COR-L47 (cell line): ENCODE measurements at regions not wholly inside any gene's neighbourhood (a gene's known extent, or its start where the extent isn't known, plus 50 kb on each side); places are given as distances from the start of the nearest gene placed in this dataset.
"Not testable (repeated sequence)": the region's sequence is repeated elsewhere in the genome, so short reads cannot be mapped to it uniquely, and the experiment has no call there.

Source experiments
- DNase-seq: peaks from one replicate; lab custom pipeline; 2025; lab: John Stamatoyannopoulos, UW

DNA sequence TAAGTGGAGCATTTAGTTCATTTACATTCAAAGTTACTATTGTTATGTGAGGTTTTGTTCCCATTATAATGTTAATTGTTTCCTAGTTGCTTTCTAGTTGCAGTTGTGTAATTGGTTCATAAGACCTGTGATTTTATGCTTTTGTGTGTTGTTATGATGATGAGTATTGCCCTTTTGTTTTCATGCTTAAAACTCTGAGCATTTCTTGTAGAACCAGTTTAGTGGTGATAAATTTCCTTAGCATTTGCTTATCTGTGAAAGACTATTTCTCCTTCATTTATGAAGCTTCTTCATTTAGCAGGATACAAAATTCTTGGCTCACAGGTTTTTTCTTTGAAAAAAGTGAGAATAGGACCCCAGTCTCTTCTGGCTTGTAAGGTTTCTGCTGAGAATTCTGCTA lies 274.8 kb upstream of the SPAG17 start:
- DNase-seq, result no peak

DNA sequence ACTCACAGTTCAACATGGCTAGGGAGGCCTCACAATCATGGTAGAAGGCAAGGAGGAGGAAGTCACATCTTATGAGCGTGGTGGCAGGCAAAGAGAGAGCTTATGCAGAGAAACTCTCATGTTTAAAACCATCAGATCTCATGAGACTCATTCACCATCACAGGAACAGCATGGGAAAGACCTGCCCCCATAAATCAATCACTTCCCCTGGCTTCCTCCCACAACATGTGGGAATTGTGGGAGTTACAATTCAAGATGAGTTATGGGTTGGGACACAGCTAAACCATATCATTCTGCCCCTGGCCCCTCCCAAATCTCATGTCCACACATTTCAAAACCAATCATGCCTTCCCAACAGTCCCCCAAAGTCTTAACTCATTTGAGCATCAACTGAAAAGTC lies 268.8 kb upstream of the SPAG17 start:
- DNase-seq, result not testable (repeated sequence)

DNA sequence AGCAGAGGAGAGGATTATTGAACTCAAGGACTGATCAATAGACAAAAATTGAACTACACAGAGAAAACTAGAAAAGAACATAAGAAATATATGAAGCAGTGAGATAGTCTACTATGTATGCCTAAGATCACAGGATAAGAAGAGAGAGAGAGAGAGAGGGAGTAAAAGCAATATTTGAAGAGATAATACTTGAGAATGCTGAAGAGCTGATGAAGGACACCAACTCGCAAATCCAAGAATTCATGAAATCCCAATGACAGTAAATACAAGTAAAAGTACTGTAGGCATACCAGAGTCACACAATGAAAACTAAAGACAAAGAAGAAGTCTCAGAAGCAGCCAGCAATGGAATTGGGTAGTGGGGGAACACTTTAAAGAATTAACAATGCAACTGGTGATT lies 260.1 kb upstream of the SPAG17 start:
- no peak for DNase-seq

DNA sequence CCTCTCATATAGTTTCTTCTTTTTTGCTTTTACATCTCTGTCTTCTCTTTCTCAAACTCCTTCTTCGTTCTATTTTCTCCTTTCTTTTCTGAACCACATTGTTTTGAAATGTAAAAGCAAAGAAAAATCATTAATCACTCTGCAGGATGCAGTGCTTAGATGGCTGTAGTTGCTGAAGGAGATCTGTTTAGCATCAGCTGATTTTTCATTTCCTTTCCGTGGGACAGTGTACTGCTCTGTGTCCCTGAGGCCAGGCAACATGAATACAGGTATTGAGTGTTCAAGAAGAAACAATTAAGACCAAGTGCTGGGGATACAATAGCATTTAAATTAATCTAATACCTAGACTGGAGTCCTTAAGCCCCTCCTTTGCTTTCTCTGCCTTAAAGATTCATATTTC lies 257.2 kb upstream of the SPAG17 start:
- no peak for DNase-seq

DNA sequence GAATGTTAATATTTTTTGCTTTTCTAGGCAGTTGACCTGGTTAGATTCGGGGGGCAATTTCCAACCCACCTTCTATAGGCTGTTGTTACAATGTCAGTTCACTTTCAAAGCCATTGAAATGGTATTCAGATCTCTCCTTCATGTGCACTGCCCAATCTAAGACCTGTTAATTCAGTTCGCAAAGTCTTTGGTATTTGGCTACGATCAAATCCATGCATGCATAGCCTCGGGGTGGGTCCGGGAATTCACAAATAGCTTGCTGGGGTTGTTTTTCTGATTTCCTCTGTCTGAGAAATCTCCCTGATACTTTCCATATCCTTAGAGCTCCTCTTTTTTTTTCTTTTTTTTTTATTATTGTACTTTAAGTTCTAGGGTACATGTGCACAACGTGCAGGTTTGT lies 252.6 kb upstream of the SPAG17 start:
- no peak for DNase-seq

DNA sequence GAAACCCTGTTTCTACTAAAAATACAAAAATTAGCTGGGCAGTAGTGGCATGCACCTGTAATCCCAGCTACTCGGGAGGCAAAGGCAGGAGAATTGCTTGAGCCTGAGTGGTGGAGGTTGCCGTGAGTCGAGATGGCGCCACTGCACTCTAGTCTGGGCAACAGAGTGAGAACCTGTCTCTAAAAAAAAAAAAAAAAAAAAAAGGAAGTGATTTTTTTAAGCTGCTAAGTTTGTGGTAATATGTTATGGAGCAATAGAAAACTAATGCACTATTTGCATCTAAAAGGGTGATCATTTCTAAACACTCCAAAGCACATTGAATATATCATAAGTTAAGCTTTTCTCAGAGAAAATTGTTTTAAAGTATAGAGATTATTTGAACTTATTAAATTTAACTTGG lies 244.8 kb upstream of the SPAG17 start:
- no peak for DNase-seq

DNA sequence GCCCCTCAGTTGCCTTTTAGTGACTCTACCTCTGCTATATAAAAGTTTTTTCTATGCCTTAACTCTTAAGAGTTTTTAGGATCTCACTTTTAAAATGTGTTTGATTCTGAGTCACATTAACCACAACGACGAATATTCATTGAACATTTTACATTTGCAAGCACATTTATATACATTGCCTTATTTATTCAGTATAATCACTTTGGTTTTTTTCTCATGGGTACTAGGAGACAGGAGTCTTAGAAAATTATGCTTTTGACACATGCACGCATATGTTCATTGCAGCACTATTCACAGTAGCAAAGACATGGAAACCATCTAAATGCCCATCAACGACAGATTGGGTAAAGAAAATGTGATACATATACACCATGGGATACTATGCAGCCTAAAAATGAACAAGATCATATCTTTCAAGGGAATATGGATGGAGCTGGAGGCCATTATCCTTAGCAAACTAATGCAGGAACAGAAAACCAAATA lies 236.9 kb upstream of the SPAG17 start:
- no peak for DNase-seq

DNA sequence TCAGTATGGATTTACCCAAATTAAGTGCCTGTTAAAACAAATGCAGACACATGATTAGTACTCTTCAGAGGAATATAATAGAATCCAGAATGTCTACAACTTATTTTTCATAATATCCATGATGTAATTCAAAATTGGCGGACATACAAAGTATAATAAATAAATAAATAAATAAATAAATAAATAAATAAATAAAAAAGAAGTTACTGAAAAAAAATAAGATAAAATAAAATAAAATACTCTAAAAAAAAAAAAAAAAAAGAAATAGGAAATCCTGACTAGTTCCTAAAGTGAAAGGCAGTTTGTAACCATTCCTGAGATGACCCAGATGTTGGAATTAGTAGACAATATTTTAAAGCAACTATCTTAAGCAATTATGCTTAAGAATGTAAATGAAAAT lies 219.0 kb upstream of the SPAG17 start:
- DNase-seq, result no peak

DNA sequence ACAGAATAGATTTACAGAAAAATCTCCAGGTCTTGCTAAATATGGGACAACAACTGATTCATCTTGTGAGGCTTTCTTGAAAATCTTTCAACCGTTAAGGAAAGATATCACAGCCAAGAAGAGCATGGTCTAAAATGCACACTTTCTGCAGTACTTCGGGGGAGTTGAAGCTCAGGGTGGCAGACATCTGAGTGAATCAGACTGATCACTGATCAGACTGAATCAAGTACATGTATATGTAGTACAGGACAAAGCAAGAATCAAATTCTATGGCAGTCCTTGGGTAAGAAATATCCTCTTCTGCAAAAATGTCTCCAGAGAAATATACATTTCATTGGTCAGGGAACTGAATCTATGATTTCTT lies 212.4 kb upstream of the SPAG17 start:
- no peak for DNase-seq

DNA sequence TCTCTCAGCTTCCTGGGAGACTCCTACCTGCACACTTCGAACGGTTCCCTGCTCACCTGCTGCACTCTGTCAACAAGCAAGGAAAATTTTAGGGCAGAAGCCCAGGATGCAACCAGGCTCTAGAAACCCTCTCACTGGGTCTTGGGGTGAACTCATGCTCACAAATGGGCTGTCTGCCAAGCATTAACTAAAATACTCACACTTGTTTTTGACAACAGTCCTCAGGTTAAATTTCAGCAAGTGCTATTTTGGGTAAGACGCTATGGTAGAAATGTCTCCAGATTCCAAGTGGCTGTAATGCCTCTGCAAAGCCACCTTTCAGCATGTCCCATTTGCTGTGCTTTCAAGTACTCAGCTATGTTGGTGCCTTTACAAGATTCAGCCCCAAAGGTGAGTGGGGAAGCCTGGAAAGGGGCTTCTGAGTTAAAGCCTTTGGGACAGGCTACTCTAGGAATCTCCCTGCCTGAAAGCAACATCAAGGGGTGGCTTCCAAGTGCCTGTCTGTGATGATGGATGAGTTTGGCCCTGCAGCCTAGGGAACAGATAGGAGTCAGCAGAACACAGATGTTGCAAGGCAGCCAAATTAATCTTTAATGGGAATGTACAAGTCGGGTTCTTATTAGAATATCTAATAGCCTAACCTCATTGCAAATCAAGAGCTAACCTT lies 211.9 kb upstream of the SPAG17 start:
- DNase-seq, result no peak

DNA sequence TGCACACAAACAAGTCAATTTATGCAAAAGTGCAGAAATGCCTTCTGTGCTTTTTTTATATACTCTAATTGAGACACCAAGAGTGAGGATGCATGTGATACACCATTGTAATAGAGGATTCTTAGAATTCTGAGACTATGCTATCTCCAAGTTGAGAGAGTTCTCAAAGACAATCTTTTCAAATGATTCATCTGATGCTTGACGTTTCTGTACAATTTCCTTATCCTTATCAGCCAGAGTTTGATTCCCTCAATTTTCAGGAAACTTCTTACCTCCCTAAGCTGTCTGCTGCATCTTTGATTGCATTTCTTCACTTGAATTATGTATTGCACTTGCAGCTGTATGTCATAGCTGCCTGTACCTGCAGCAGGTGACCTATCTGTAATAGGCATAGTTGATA lies 211.3 kb upstream of the SPAG17 start:
- no peak for DNase-seq

DNA sequence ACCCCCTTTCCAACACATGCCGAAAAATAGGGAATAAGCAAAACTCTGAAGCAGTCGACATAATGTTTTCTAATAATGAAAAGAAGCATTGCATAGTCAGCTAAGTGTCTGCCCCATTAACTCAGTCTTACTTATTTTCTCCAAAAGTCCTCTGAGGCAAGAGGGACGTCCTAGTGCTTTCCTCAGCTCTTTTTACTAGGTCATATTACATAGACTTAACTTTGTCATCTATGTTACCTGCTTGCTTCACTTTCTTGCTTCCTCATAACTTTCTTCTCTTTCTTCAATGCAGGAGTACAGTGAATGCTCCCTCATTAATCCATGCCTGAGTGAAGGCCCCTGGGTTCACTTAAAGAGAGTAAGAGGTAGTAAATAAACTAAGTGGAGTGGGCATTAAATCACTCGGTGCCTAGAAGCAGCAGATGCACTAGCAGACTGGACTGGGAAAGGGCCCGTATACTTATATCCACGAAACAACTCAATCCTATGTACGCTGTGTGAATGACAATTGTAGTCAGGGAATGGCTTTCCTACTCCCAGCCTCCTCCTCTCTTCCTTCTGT lies 210.5 kb upstream of the SPAG17 start:
- DNase-seq, result no peak

DNA sequence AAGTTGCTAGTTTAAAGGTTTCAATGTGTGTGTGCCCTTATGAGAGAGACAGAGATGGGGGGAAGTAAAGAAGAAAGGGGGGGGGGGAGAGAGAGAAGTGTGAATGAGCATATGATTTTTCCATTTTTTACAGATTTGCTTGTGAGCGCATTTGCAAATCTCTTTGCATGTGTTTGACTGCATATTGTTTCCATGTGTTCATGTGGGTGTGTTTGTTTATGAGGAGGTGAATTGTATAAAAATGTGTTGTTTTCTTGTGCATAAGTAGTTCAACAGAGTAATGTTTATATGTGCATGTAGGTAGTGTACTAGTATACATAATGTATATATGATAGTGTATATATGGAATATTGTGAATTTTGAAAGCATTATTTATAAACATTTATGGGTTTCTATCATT lies 205.9 kb upstream of the SPAG17 start:
- no peak for DNase-seq

DNA sequence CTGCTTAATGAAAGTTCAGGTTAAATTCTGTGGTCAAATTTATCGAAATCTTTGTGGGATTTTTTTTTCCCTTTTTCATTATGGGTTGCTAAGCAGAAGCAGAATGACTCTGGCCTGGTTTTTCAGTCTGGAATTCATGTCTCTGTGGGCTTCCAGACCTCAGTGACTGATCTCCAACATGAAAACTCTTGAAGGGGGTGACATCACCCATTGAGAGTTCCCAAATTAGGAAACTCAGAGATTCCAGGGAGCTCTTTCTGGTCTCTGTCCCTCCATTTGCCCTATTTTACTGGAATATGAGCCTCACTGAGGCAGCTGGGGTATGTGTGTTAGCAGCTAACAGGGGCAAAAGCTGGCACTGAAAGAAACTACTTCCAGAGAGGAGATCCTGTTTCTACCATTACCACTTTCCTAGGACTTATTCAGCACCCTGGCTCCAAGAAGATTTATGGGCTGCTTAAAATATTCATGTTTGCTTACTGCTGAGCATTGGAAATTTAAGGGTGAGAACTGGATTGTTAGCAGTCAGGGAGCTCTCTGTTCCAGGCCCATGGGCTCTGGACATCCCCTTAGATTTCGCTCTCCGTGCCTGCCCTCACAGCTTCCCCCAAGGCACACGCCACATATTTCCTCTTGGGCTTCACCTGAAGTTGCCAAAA lies 203.4 kb upstream of the SPAG17 start:
- DNase-seq, result no peak

DNA sequence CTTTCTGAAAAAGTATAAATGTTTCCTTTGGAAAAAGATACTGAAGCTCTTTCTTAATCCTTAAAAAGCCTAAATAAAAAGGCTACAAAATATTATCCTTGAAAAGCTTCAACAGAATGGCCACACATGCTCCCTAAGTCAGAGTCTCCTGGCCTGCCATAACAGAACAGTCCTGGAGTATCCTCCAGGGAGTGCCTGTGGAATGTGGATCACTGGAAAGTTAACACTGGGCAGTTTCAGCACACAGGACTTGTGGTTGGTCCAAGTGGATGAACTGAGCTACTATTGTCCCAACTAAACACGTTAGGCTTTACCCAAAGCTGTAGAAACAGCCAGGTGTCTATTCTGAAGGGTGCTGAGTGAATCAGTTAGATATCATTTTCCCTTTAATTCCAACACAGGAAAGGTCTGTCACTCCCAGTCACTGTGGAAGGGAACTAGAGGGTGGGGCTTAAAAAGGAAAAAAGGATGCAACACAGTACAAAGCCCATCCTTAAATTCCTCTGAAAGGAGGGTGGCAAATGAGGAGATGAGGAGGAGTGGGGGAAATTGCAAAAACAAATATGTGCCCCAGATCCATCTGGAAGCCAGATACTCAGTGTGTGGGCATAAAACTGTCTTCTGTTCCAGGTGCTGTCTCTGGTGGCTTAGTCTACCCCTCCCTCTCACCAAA lies 196.3 kb upstream of the SPAG17 start:
- no peak for DNase-seq

DNA sequence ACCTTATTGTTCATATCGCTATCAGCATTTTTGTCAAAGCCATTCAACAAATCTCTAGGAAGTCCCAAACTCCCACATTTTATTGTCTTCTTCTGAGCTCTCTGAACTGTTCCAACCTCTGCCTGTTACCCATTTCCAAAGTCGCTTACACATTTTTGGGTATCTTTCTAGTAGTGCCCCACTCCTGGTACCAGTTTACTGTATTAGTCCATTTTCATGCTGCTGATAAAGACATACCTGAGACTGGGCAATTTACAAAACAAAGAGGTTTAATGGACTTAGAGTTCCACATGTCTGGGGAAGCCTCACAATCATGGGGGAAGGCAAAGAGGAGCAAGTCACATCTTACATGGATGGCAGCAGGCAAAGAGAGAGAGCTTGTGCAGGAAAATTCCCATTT lies 192.2 kb upstream of the SPAG17 start:
- DNase-seq, result not testable (repeated sequence)

DNA sequence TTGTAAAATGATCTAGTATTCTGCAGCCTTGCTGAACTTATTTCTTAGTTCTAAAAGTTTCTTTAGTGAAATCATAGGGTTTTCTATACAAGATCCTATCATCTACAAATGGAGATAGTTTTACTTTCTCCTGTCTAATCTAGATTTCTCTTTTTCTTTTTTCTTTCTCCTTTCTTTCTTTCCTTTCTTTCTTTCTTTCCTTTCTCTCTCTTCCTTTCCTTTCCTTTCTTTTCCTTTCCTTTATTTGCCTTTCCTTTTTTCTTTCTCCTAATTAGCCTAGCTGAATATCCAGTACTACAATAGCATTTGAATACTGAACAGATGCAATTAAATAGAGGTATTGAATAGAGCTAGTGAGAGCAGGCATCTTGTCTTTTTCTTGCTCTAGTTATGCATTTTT lies 186.6 kb upstream of the SPAG17 start:
- DNase-seq, result no peak

DNA sequence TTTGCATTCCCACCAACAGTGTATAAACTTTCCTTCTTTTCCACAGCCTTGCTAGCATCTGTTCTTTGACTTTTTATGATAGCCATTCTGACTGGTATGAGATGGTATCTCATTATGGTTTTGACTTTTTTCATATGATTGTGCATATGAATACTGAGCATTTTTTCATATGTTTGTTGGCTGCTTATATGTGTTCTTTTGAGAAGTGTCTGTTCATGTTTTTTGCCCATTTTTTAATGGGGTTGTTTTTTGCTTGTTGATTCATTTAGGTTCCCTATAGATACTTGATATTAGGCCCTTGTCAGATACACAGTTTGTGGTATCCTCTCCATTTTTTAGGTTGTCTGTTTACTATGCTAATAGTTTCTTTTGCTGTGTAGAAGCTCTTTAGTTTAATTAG lies 185.8 kb upstream of the SPAG17 start:
- DNase-seq, result no peak

DNA sequence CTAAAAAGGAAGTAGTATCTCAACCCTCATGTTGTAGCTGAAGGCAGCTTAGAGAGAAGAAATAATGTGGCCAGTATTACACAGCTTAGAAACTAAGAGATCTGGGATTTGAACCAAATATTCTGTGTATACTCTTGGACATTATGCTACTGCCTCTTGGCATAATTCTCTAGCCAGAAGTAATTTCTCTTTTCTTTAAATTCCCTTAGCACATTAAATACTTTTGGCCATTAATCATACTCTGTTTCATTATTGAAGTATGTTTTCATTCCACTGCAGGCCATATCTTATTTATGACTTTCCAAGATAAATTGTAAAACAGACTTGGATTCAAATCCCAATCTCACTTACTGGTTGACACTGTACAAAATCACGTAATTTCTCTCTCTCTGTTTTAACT lies 181.3 kb upstream of the SPAG17 start:
- no peak for DNase-seq

DNA sequence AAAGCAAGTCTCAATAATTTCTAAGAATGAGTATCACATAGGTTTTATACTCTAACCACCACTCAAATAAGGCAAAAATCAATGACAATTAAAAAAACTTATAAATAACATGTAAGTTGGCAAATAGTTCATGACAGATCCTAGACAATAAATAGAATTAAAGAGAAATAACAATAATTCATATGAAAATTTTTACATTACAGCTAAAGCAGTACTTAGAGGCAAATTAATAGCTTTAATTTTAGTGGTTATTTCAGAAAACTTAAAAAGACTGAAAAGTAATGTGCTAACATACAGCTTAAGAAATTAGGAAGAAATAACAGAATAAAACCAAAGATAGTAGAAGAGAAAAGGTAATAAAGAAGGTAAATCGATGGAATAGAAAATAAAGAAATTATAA lies 179.9 kb upstream of the SPAG17 start:
- no peak for DNase-seq

DNA sequence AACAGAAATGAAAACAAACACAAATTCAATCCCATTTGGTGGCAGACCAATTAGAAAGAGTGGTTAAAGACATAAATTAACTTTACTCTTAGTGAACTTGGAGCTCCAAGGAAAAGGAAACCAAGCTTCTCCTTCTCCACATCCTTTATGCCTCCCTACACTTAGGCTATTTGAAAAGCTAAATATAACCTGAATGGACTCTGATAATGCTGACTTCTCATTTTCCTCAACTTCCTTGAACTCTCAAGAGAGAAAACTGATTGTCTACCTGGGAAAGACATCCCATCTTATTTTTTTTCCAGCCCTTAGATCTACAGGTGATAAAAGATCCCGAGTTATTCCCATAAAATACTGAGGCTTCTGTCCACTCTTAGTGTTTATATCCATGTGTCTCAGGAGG lies 178.4 kb upstream of the SPAG17 start:
- DNase-seq, result no peak

DNA sequence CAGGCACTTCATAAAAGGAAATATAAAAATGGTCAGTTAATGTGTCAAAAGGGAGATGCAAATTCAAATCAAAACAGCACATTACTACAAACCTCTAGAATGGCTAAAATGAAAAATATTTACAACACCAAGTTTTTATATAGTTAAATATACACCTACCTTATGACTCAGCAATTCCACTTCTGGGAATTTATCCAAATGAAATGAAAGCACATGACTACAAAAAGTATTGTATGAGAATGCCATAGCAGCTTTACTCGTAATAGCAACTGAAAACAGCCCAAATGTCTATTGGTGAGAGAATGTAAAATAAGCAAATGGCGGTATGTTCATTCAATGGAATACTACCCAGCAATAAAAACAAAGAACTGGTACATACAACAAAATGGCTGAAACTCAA lies 175.8 kb upstream of the SPAG17 start:
- DNase-seq, result no peak

DNA sequence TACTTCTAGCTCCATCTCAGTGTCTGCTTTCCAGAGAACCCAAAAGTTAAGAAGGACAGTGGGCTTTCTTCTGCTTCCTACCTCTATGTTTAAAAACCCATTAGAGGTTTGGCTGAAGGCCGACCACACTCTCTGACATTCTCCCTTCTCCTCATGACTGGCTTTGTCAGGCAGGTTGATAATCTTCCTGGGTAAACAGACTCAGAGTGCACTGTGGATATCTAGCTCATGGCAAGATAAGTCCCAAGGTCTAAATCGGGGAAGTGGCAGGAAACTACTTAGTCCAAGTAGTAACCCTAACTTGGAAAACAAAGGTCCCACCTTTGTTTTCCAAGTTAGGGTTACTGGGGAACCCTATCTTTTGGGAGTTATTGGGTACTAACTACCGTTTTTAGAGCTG lies 161.9 kb upstream of the SPAG17 start:
- no peak for DNase-seq
